Stomach (tissue), 8 donors: ENCODE measurements at regions not wholly inside any gene's neighbourhood (a gene's known extent, or its start where the extent isn't known, plus 50 kb on each side); places are given as distances from the start of the nearest gene placed in this dataset.

Experiments used
- DNase-seq, 2 donors: peaks; one replicate each; pipeline versions ENCODE4 v3.0.0 to v3.0.0-alpha.2; 2013 to 2019
- H3K27ac ChIP-seq, 5 donors: fragments of 200-600 bp in 4 of 5; sonication (generic) in 4 of 5; one replicate each; pipeline ENCODE4 v1.5.1; 2013 to 2019; ENCODE audit warnings: mild to moderate bottlenecking in 1 of 5, moderate library complexity in 1 of 5
- H3K27me3 ChIP-seq, 3 donors: fragments of 200-600 bp; sonication (generic); one replicate each; pipeline ENCODE4 v1.5.1; 2017 to 2019; ENCODE audit warnings: mixed run types in 1 of 3
- H3K36me3 ChIP-seq, 4 donors: fragments of 200-600 bp; sonication (generic); 1 replicate in 3 of 4; 2 replicates in 1 of 4; pipeline ENCODE4 v1.5.1; 2016 to 2019
- H3K4me1 ChIP-seq, 4 donors: fragments of 200-600 bp; sonication (generic); one replicate each; pipeline ENCODE4 v1.5.1; 2016 to 2019
- H3K4me3 ChIP-seq, 4 donors: fragments of 200-600 bp; sonication (generic) in 3 of 4; one replicate each; pipeline ENCODE4 v1.5.1; 2016 to 2019; ENCODE audit warnings: mild to moderate bottlenecking in 1 of 4
- H3K9me3 ChIP-seq, 4 donors: fragments of 200-600 bp; sonication (generic); one replicate each; pipeline ENCODE4 v1.5.1; 2016 to 2019
- EP300 ChIP-seq: sonication (generic); formaldehyde crosslinking; IDR thresholded peaks from one replicate; pipeline ENCODE4 v1.6.1; 2017; ENCODE audit warnings: antibody characterized with exemption
- POLR2A ChIP-seq, 4 donors: fragments of 450-650 bp; IDR thresholded peaks; one replicate each; pipeline ENCODE4 v1.6.1; 2016; ENCODE audit warnings: antibody characterized with exemption in 4 of 4, control low read depth in 2 of 4, mild to moderate bottlenecking in 1 of 4, moderate library complexity in 1 of 4
- POLR2AphosphoS5 ChIP-seq, 3 donors: sonication (generic); formaldehyde crosslinking; IDR thresholded peaks; one replicate each; pipeline ENCODE4 v1.6.1; 2016; ENCODE audit warnings: antibody characterized with exemption in 3 of 3
- WGBS, 5 donors: extraction: QIAGEN DNeasy Blood & Tissue Kit in 3 of 5; methylation state at CpG; one replicate each; pipeline versions ENCODE4 v1.1.5 to v1.1.7; 2013 to 2018; 5-methylcytosine and 5-hydroxymethylcytosine counted together
- intact Hi-C: fragments of 100-400 bp; cut with DNase I; formaldehyde crosslinking; loops from one replicate; pipeline ENCODE4 v1.15.1; 2023; ENCODE audit warnings: low total_unique reads
- TF ChIP-seq, protein P1 (sequence below), 7 experiments: fragments of 450-650 bp in 4 of 7; fragments of 200-600 bp in 3 of 7; sonication (generic) in 3 of 7; IDR thresholded peaks; one replicate each; pipeline ENCODE4 v1.5.1; 2016 to 2019; ENCODE audit warnings: antibody characterized with exemption in 7 of 7, control low read depth in 2 of 7, mild to moderate bottlenecking in 1 of 7
- donor health status: healthy with polysubstance abuse.
- donor health status: Bipolar disorder and iron deficiency.
- donor health status: healthy.

DNA sequence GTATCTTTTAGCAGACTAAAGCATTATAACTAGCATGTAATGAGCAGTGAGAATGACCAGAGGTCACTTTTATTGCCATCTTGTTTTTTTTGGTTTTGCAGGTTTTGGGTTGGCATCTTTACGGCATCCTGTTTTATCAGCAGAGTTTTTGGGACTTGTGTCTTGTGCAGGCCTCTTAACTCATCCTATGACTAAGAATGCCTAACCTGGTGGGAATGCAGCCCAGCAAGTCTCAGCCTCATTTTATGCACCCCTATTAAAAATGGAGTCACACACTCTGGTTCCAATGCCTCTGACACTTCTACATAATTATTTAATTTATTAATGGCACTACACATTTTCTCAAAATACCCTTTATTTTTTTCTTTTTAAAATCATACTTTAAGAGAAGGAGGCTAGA, 726.5 kb upstream of the RIOK2 start:
- H3K27me3 ChIP-seq: no peaks in the 10 kb centered on the region
- no peaks in the 10 kb centered on the region for H3K4me1 ChIP-seq
- WGBS, 5 donors: 87 to 100% (median 96%) methylated on average over 1 of the region's 1 CpG
- no peak for TF ChIP-seq POLR2AphosphoS5 (IDR thresholded peaks at IDR 0.05)
- TF ChIP-seq, protein P1, sequence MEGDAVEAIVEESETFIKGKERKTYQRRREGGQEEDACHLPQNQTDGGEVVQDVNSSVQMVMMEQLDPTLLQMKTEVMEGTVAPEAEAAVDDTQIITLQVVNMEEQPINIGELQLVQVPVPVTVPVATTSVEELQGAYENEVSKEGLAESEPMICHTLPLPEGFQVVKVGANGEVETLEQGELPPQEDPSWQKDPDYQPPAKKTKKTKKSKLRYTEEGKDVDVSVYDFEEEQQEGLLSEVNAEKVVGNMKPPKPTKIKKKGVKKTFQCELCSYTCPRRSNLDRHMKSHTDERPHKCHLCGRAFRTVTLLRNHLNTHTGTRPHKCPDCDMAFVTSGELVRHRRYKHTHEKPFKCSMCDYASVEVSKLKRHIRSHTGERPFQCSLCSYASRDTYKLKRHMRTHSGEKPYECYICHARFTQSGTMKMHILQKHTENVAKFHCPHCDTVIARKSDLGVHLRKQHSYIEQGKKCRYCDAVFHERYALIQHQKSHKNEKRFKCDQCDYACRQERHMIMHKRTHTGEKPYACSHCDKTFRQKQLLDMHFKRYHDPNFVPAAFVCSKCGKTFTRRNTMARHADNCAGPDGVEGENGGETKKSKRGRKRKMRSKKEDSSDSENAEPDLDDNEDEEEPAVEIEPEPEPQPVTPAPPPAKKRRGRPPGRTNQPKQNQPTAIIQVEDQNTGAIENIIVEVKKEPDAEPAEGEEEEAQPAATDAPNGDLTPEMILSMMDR (IDR thresholded peaks at IDR 0.05): no peak
- TF ChIP-seq POLR2A (IDR thresholded peaks at IDR 0.05): no peak
- no peak for TF ChIP-seq EP300
- no peak overlapping the region for H3K4me3 ChIP-seq
- peaks cover 0 to 7% (median 3%) of the 10 kb centered on the region in 4 donors for H3K9me3 ChIP-seq
- H3K27ac ChIP-seq: no peak overlapping the region
- intact Hi-C loops: no loop called here
- DNase-seq: no peak
- no peaks in the 10 kb centered on the region for H3K36me3 ChIP-seq

DNA sequence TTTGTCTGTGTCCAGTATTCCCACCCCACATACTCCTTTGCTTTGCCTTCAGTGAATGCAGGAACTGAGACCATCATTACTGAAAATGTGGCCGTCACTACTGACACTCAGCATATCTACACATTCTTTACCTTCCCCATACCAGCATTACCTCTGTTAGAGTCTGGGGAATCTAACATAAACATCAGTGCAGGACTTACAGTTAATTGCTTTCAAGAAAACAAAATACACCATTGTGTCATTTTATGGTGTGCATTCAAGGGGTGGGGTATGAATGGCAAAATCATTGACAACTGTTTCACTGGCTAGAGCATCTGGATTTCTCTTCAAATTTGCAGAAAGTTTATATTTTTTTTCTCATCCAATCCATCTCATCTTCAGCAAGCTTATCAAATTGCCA, 731.4 kb upstream of the RIOK2 start:
- no peak for DNase-seq
- Histone ChIP-seq H3K4me3 (no peak overlapping the region), H3K9me3 (no peaks in the 10 kb centered on the region), H3K27ac (no peak overlapping the region), H3K4me1 (no peaks in the 10 kb centered on the region), H3K36me3 (no peaks in the 10 kb centered on the region), H3K27me3 (no peaks in the 10 kb centered on the region)
- intact Hi-C loops: no loop called here
- TF ChIP-seq EP300: no peak
- TF ChIP-seq, protein P1 (IDR thresholded peaks at IDR 0.05): no peak
- no peak for TF ChIP-seq POLR2AphosphoS5 (IDR thresholded peaks at IDR 0.05)
- no peak for TF ChIP-seq POLR2A (IDR thresholded peaks at IDR 0.05)
- 81 to 91% (median 85%) methylated on average over 1 of the region's 1 CpG for WGBS, 5 donors

DNA sequence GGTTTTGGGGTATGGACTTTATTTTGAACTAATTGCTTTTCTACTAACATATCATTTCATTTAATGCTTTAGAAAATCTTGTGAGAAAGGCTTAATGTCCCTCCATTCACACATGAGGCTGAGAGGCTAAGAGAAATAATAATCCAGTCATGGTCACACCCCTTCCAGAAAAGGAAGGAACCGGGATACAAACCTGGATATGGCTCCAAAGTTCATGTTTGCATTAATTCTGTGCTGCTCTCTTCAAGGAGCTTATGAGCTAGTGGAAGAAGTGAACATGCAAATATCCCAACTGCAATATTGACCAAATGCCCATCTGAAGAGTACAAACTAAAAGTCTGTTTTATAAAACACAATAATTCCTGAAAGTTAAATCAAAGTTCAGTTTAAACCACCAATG, 732.1 kb upstream of the RIOK2 start:
- Histone ChIP-seq H3K27me3 (no peaks in the 10 kb centered on the region), H3K9me3 (no peaks in the 10 kb centered on the region), H3K4me3 (no peak overlapping the region), H3K36me3 (no peaks in the 10 kb centered on the region), H3K27ac (no peak overlapping the region), H3K4me1 (no peaks in the 10 kb centered on the region)
- intact Hi-C loops: no loop called here
- 26 to 48% (median 45%) methylated on average over 1 of the region's 1 CpG for WGBS, 5 donors
- TF ChIP-seq EP300 (no peak), POLR2A (IDR thresholded peaks at IDR 0.05) (no peak), POLR2AphosphoS5 (IDR thresholded peaks at IDR 0.05) (no peak)
- TF ChIP-seq, protein P1 (IDR thresholded peaks at IDR 0.05): no peak
- DNase-seq: peak in 1 of 2 donors; percentile 41

DNA sequence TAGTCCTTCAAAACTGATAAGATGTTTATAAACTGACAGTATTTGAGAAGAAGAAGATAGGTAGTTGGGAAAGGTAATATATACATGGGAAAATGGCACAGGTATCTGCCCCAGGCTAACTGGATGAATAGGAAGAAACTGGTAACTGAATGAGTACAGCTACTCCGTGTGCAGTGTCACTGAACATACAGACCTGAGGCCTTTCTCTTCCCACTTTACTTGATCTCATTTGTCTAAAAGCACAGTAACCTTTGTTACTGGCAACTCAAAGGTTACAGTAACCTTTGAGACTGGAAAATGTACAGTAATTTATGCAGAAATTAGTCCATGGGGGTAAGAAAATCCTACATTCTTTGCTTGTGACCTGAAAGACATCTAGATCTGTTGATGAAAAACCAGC, 735.0 kb upstream of the RIOK2 start:
- Histone ChIP-seq H3K4me1 (no peaks in the 10 kb centered on the region), H3K9me3 (no peaks in the 10 kb centered on the region), H3K27me3 (no peaks in the 10 kb centered on the region), H3K4me3 (no peak overlapping the region), H3K36me3 (no peaks in the 10 kb centered on the region), H3K27ac (no peak overlapping the region)
- intact Hi-C loops: no loop called here
- TF ChIP-seq EP300: no peak
- no peak for TF ChIP-seq POLR2AphosphoS5 (IDR thresholded peaks at IDR 0.05)
- TF ChIP-seq, protein P1 (IDR thresholded peaks at IDR 0.05): no peak
- TF ChIP-seq POLR2A (IDR thresholded peaks at IDR 0.05): no peak
- WGBS, 5 donors: 80 to 97% (median 88%) methylated on average over 1 of the region's 1 CpG
- no peak for DNase-seq
